ENCODE measurements at regions not wholly inside any gene's neighbourhood (a gene's known extent, or its start where the extent isn't known, plus 50 kb on each side); places are given as distances from the start of the nearest gene placed in this dataset.
"Not testable (repeated sequence)": the region's sequence is repeated elsewhere in the genome, so short reads cannot be mapped to it uniquely, and the experiment has no call there.

GRCh38 chr3:104437131-104437750, 929.5 kb upstream of the ALCAM start:
- intact Hi-C loops (cut with DNase I): no loop called here
- Histone ChIP-seq H3K27me3 (no peaks in the 10 kb centered on the region), H3K4me1 (peaks cover 0 to 11% (median 0%) of the 10 kb centered on the region in 12 donors), H3K9me3 (peaks cover 0 to under 1% (median 0%) of the 10 kb centered on the region in 12 donors), H3K36me3 (no peaks in the 10 kb centered on the region), H3K4me3 (no peak overlapping the region), H3K27ac (peak overlapping the region in 3 of 12 donors; percentile 10 to 49 (median 34))
- no peak for TF ChIP-seq CTCF (IDR thresholded peaks at IDR 0.05)
- TF ChIP-seq POLR2A (IDR thresholded peaks at IDR 0.05): no peak
- DNase-seq: no peak
- ATAC-seq: peak in 2 of 4 donors; percentile 61 to 86
- WGBS, 4 donors: 52 to 58% (median 54%) methylated on average over 4 of the region's 4 CpGs

GRCh38 chr3:104437891-104438290, 928.8 kb upstream of the ALCAM start:
- Histone ChIP-seq H3K36me3 (no peaks in the 10 kb centered on the region), H3K27me3 (no peaks in the 10 kb centered on the region), H3K9me3 (no peaks in the 10 kb centered on the region), H3K4me3 (no peak overlapping the region), H3K4me1 (peaks cover 0 to 11% (median 0%) of the 10 kb centered on the region in 12 donors), H3K27ac (peak overlapping the region in 1 of 12 donors; percentile 49)
- DNase-seq (peak in 1 of 5 donors; percentile 21), ATAC-seq (peak in 2 of 4 donors; percentile 34 to 71)
- intact Hi-C loops (cut with DNase I): no loop called here
- TF ChIP-seq POLR2A (IDR thresholded peaks at IDR 0.05): no peak
- TF ChIP-seq CTCF (IDR thresholded peaks at IDR 0.05): no peak
- WGBS, 4 donors: 0 to 46% (median 35%) methylated on average over 1 of the region's 1 CpG

- Histone ChIP-seq H3K36me3 (no peaks in the 10 kb centered on the region), H3K27me3 (no peaks in the 10 kb centered on the region), H3K4me3 (no peak overlapping the region), H3K4me1 (peaks cover 0 to 11% (median 0%) of the 10 kb centered on the region in 12 donors), H3K27ac (no peak overlapping the region), H3K9me3 (no peaks in the 10 kb centered on the region)
- no peak for DNase-seq
- ATAC-seq: no peak
- no peak for TF ChIP-seq CTCF (IDR thresholded peaks at IDR 0.05)
- no peak for TF ChIP-seq POLR2A (IDR thresholded peaks at IDR 0.05)
- WGBS, 4 donors: 30 to 53% (median 45%) methylated on average over 1 of the region's 1 CpG
- intact Hi-C loops (cut with DNase I): no loop called here
Measured at GRCh38 chr3:104438706-104439105, 928.0 kb upstream of the ALCAM start.

- 82 to 94% (median 90%) methylated on average over 8 to 9 of the region's 9 CpGs for WGBS, 4 donors
- H3K9me3 ChIP-seq, ATAC-seq: not testable (repeated sequence)
Measured at GRCh38 chr3:104445252-104445919, 921.3 kb upstream of the ALCAM start.

More at GRCh38 chr3:104445252-104445919, 921.3 kb upstream of the ALCAM start:
- H3K4me3 ChIP-seq; H3K27ac ChIP-seq; H3K4me1 ChIP-seq; DNase-seq; H3K27me3 ChIP-seq; H3K36me3 ChIP-seq; intact Hi-C loops (cut with DNase I): not testable (repeated sequence)
